ENCODE measurements at regions not wholly inside any gene's neighbourhood (a gene's known extent, or its start where the extent isn't known, plus 50 kb on each side); places are given as distances from the start of the nearest gene placed in this dataset.
"Not testable (repeated sequence)": the region's sequence is repeated elsewhere in the genome, so short reads cannot be mapped to it uniquely, and the experiment has no call there.

- DNase-seq (ENCODE audit: low read depth): not testable (repeated sequence)
Observed at GRCh38 chr13:18238586-18238985, 943.0 kb downstream of the TUBA3C start.

- DNase-seq (ENCODE audit: low read depth): no peak
Observed at GRCh38 chr13:18236528-18236815, 945.2 kb downstream of the TUBA3C start.

GRCh38 chr13:18235756-18236527, 945.7 kb downstream of the TUBA3C start:
- DNase-seq (ENCODE audit: low read depth): no peak

GRCh38 chr13:18235172-18235571, 946.5 kb downstream of the TUBA3C start:
- no peak for DNase-seq (ENCODE audit: low read depth)

GRCh38 chr13:18234451-18234850, 947.2 kb downstream of the TUBA3C start:
- DNase-seq (ENCODE audit: low read depth): not testable (repeated sequence)

GRCh38 chr13:18233783-18234299, 947.8 kb downstream of the TUBA3C start:
- DNase-seq (ENCODE audit: low read depth): no peak

GRCh38 chr13:18232994-18233782, 948.4 kb downstream of the TUBA3C start:
- DNase-seq (ENCODE audit: low read depth): no peak

GRCh38 chr13:18232298-18232993, 949.2 kb downstream of the TUBA3C start:
- no peak for DNase-seq (ENCODE audit: low read depth)

GRCh38 chr13:18224411-18224810, 957.2 kb downstream of the TUBA3C start:
- DNase-seq (ENCODE audit: low read depth): not testable (repeated sequence)

- not testable (repeated sequence) for DNase-seq (ENCODE audit: low read depth)
Observed at GRCh38 chr13:18214689-18215088, 966.9 kb downstream of the TUBA3C start.

GRCh38 chr13:18213511-18213910, 968.1 kb downstream of the TUBA3C start:
- not testable (repeated sequence) for DNase-seq (ENCODE audit: low read depth)

GRCh38 chr13:18212873-18213272, 968.8 kb downstream of the TUBA3C start:
- no peak for DNase-seq (ENCODE audit: low read depth)

GRCh38 chr13:18211752-18212560, 969.7 kb downstream of the TUBA3C start:
- DNase-seq (ENCODE audit: low read depth): peak; percentile 30

- not testable (repeated sequence) for DNase-seq (ENCODE audit: low read depth)
Observed at GRCh38 chr13:18204614-18205178, 976.9 kb downstream of the TUBA3C start.

- not testable (repeated sequence) for DNase-seq (ENCODE audit: low read depth)
Observed at GRCh38 chr13:18195365-18195678, 986.3 kb downstream of the TUBA3C start.

GRCh38 chr13:18194631-18195364, 986.8 kb downstream of the TUBA3C start:
- not testable (repeated sequence) for DNase-seq (ENCODE audit: low read depth)

GRCh38 chr13:18194104-18194503, 987.5 kb downstream of the TUBA3C start:
- DNase-seq (ENCODE audit: low read depth): not testable (repeated sequence)
